Renal cortex interstitium (tissue), 11 donors: ENCODE measurements at regions not wholly inside any gene's neighbourhood (a gene's known extent, or its start where the extent isn't known, plus 50 kb on each side); places are given as distances from the start of the nearest gene placed in this dataset.

Experiments
- DNase-seq, 11 donors: peaks; one replicate each; pipeline ENCODE4 v3.0.0-alpha.2; 2013; ENCODE audit warnings: low read depth in 9 of 11, low spot score in 4 of 11; ENCODE audit errors: extremely low read depth in 1 of 11

DNA sequence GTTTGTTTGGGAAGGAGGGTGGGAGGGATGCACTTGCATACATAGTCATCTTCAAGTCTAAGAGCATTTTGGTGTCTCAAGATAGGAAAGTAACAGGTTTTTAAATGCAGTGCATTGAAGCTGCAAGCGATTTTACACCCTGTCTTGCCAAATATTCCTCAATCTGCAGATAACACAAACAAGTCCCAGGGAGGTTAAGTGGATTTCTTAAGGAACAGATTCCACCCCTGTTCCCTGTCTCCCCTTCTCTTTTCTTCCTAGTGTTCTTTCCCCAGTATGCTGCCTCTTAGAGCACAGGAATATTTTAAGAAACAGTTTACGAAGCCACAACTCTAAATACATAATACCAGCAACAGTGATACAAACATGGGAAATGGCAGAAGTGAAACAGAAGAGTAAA, 389.9 kb downstream of the PLPP3 start:
- DNase-seq: no peak

DNA sequence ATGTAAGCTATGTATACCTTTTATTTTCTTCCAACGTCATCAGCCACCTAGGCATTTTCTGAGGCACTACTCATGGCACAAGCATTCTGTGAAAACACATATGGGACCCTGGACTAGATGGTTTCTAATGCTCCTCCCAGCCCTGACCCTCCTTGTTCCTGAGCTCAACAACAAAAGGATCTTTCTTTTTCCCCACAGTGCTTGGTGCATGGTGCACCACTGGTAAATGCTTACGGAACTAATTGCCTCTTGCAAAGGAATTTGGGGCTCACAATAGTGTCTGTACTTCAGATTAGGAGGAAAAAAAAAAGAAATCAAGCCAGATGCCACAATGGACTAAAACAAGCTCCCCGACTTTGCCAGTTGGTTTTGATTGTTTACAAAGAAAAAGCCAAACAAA, 390.5 kb downstream of the PLPP3 start:
- no peak for DNase-seq

DNA sequence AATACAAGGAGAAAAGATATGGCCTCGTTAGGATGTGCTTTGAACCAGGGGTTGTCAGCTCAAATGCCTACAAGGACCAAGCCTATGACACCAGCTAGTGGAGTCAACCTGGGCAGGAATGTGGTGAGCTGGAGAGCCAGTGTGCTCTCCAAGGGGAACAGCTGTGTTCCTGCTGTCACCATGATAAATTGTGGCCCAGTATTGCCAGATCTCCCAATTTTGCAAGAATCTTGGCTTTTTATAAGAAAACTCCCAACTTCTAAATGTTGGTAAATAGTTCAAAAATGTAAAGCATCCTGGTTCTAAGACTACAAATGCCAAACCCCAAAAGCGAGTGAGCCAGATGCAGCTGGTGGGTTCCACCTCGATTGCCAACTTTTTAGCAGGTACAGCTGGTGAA, 391.1 kb downstream of the PLPP3 start:
- DNase-seq: no peak

DNA sequence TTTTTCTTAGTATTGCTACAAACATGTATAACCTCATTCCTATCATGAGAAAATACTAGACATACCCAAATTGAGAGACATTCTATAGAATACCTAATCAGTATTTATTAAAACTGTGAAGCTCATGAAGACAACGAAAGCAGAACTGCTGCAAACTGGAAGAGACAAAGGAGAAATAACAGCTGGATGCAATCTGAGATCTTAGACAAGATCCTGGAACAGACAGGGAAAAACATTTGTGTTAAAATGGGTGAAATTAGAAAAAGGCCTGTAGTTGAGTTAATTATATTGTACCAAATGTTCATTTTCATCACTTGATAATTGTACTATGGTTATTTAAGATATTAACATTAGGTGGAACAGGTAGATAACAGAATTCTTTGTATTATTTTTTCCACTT, 392.0 kb downstream of the PLPP3 start:
- no peak for DNase-seq

DNA sequence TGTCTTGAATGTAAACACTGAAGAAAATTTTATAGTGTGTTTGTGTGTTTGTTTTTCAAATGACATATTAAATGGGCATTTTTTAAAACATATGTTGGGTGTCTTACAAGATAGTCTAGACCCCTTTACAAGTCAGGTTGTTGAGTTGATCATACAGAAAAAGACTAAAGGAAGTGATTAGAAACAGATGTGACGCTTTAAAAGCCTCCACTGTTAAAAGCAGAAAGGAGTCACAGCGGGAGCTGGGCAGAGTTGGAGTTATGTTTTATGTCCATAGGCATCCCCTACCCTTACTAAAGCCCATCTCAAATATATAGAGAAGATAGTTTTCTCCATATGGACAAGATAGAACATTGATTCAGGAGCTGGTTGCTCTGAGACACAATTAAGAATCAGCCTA, 393.9 kb downstream of the PLPP3 start:
- DNase-seq: no peak

DNA sequence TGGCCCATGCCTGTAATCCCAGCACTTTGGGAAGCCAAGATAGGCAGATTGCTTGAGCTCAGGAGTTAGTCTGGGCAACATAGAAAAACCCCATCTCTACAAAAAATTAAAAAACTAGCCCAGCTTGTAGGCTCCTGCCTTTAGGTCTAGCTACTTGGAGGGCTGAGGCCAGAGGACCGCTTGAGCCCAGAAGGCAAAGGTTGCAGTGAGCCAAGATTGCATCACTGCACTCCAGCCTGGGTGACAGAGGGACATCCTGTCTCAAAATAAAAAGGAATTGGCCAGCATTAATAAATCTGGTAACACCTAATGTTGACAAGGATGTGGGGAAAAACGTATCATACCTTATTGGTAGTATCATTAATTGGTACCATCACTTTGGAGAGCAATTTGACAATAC, 396.2 kb downstream of the PLPP3 start:
- DNase-seq: no peak

DNA sequence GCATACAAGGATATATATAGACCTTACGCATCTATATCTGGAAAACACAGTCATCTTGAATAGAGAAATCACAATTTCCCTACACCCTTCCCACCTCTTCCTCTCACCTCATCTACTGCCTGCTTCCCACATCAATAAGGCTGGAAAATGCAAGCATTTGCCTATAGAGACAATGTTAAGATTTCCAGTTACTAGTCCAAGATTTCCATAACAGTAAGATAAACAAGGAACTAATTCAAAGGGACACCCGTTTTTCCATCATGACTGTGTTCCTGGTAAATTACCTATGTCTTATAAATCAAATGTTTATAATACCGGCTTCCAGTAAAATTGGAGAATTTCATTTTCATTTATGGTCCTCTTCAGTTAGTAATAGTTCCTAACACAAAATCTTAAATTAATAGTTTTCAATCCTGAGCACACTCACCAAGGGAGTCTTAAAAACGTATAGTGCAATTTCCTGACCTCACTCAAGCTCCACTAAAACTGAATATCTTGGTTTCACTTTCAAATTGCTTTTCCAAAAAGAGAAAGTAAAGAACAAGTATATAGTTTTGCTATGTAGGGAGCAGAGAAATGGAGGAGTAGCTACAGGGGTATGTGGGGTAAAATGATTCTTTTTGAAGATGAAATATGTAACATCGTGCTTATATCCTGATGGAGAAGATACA, 398.7 kb downstream of the PLPP3 start:
- no peak for DNase-seq

DNA sequence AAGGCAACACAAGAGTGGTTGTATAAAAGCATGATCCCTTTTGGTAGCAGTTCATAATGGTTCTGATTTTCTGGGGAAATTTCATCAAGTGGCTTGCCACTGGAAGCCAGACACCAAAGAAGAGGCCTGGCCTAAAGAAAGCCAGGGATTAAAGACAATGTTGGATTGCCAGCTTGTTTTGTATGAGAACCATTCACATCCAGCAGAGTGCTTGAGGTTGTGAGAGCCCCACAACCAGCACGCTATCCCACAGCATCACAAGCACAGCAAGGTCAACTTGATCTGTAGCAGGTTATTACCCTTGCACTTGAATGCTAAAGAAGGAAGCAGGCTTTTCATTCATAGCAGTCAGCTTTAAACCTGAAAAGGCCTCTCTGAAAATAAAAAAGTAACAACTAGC, 399.8 kb downstream of the PLPP3 start:
- DNase-seq: no peak

DNA sequence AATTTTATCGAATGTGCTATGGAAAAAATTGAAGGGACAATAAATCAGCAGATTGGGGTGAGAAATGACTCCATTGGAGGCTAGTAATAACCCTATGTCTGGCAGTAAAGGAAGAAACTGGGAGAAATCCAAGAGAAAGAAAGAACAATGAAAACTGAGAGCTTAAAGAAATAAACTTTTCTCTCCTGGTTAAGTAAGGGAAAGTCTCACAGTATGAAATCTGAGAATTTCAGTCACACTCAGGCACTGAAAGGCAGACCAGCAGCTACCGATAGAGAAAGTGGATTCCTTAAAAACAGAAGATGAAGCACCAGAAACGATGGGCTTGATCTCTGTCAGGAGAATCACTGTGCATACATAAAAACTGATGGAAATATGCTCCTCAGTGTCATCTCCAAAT, 404.2 kb downstream of the PLPP3 start:
- DNase-seq: no peak

DNA sequence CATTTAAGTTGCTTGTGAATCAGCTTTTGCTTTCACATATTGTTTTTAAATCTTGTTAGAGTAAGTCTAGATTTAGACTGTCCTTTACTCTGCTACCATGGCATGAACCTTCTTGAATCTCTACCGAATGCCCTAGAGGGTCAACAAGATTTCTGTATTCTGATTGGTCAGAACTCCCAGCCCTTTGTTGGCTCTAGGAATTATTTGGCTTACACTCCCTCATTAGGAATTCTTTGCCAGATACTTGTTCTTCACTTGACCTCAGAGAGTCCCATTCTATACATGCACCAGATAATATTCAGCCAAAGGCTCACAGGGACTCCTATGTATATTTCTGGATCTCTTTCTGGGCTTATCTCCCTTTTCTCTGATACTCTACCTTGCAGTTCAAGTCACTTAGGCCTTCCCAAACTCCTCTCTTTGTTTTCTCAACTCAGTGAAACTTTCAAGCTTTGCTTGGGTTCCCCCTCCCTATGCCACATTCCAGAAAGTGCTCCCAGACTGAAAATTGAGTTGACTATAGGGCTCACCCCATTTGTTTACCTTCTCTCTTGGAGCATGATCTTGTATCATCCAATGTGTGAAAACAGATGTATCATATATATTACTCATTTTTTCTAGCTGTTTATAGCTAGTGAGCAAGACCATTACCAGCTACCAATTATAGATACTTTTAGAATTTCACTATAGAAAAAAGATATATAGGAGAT, 405.0 kb downstream of the PLPP3 start:
- no peak for DNase-seq

DNA sequence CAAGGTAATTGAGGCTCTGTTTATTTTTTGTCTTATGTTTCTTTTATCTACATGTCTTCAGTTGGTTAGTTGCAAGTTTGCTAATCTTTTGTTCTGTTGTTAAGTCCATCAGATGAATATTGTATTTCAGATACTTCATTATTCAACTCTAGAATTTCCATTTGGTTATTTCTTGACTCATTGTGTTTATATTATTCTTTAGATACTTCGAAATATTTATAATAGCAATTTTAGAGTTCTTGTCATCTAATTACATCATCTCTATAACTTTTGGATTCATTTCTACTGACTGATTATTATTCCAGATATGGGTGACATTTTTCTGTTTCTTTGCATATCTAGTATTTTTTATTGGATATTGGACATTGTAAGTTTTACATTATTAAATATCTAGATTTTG, 405.6 kb downstream of the PLPP3 start:
- DNase-seq: no peak

DNA sequence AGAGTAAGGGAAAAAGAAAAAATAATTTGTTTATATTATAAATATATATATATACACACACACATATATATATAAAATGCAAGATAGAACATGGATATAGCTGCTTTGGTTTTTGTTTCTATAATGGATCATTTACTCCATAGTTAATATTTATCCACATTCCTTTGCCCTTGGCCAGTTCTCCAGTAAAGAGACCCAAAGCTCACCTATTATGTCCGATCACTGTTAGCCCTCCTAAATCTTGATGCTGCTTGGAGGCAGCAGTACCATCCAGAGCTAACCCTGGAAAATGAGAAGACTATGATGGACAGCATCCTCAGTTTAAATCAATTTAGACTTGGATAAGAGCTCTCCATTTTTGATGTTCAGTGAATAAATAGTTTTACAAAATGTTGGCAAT, 407.7 kb downstream of the PLPP3 start:
- no peak for DNase-seq

DNA sequence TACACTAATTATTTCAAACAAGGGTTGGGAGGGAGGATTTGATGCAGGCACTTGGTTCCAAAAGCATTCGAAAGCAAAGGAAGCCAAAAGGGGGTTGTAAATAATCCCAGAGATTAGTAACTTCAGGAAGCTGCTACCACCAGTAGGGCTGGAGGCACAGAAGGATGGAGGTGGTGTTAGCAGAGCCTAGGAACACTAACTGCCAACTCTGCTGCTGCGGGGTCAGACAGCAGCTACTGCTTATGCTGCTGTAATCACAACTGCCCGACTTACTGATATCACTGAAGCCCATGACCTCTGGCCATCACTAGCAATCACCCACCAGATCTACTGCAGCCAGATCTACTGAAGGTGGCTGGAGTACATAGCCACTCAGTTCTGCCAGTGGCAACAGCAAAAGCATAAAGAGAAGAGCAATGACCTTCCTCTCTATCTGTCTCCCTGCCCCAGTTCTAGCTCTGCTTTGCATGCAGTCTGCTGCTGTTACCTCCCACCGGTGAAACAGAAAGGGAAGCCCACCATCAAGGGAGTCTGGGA, 408.5 kb downstream of the PLPP3 start:
- DNase-seq: no peak

DNA sequence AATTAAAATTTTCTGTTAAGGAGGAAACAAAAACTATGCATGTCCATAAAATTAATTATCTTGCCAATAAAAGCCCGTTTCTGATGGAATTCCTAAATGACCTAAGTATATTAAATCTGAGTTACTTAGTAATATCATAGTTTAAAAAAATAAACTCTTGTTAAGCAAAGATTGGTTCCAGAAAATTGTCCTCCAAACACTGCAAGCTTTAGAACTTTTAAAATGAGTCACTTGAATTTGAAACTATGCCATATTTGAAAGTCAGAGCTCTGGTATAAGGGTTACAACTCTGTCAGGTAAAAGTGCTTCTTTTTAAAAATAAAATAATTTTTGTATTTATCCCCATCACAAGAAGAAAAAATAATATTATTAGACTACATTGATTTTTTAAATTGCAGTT, 409.5 kb downstream of the PLPP3 start:
- no peak for DNase-seq

DNA sequence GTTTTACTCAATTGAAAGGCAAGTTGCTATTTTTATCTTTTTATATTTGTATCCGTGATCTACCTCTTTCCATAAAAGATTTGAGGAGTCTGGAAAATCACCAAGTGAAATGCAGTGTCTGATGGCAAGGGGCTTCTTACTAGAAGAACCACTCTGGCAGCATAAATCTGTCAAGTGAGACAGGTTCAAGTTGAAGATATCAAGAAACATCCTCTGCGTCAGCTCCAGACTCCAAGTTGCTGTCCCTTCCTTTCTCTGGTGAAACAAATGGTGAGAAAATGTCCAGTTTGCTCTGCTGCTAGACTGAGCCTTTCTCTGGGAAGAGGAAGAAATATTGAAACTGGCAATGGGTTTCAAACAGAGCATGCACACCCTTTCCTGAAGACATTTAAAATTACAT, 411.2 kb downstream of the PLPP3 start:
- DNase-seq: no peak

DNA sequence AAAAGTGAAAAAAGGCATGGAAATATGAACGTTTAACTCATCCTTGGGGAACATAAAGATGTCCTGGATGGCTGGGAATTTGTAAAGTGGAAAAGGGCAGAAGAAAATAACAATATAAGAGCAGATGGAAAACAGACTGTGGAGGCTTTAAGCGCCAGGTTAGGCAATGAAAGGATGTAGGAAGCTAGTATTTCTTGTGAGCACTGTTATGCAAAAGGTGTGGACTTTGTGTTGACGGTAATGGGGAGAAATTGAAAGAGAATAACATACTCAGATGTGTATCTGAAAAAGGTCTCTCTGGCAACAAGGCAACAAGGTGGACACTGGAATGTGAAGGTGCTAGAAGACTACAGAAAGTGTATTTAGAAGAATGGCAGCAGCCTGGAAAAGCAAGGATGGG, 411.8 kb downstream of the PLPP3 start:
- DNase-seq: no peak

DNA sequence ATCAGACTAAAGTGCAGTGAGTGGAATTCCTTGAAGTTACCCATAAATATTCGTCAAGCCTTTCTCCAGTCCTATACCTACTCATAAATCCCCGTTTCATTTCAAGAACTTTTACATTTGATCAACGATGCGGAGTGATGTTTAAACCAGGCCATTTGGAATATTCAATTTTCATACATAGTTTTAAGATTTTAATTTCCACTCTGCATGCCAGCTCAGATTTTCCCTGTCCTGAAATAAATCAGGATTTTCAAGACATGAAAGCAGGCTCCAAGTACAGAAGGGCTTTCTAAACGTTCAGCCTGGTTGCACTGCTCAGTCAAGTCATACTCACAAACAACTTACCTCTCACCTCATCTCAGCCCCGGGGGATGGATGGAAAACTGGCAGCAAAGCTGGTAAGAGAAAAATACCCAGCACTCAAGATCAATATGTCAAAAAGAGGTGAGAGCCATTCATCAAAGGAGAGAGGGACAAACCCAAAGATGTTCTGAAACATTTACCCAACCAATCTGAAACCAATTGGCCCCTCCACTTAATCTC, 418.5 kb downstream of the PLPP3 start:
- DNase-seq: no peak

DNA sequence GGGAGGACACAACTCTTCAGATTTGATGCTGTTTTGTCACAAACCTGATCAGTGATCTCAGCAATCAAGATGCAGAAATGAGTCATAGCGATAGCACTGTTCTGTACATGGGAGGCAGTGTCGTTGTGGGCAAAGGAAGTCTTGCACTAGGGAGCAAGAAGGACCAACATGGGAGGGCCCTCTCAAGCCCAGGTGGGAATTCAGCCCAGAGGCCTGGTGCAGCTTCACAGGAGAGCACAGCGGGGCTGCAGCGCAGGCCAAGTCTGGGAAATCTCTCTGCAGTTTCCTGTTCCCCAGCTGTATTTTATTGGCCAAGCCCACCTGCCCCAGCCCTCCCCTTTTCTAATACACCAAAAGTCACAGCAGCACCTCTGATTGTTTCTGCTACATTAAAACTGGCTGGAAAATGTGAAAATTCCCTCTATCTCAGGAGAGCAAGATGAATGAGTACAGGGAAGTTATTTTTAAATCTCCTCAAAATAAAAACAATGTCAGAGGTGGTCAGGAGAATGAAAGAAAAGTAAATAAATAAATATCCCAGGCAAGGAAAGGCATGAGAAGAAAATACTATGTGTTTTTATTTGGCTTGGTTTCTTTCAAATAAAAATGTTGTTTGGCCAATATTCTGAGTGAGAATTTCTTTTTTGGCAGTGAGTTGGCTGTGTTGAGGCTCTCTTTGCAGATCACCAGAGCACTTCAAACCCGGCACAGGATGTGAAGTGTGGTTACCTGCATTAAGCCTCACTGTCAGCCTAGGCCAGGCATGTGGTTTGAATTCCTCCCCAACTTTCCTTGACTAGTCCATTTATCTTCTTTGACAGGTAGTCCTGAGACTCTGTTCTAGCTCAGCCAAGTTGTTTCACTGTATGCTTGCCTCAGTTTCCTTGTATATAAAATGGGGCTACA, 422.1 kb downstream of the PLPP3 start:
- DNase-seq: no peak

DNA sequence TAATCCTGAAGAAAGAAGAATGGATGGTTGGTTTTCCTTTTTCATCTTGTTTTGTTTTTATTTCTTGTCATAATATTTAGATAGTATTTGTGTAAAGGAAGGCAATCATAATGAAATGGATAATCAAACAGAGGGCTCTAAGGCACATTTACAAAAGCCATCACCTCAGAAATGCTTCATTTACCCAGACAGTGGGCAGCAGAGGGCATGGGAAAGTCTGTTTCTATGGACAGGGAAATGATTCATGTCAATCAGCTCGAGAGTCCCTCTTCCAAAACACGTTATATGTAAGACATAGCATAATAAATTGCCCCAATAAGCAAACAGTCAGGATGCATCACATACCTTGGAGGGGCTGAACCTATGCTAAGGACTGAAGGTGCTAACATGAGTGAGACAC, 426.1 kb downstream of the PLPP3 start:
- DNase-seq: no peak

DNA sequence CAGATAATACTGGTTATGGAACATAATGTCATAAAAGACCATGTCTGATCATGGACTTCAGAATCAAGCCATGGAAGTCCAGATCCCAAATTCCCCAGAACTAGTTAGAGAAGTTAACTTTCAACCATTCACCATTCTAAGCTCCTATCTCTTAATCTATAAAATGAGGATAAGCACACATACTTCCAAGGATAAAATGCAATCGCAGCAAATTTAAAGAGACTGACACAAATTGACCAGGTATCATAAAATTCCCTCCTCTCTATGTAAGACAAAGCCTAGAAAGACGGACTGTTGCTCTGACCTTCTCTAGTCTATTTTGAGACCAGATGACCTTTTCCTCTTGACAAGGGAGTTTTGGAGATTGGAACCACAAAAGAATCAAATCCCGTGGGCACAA, 426.7 kb downstream of the PLPP3 start:
- no peak for DNase-seq
